ENCODE measurements at regions not wholly inside any gene's neighbourhood (a gene's known extent, or its start where the extent isn't known, plus 50 kb on each side); places are given as distances from the start of the nearest gene placed in this dataset.

GRCh38 chr1:239293350-239294110 is 92.8 kb upstream of the CHRM3 start:
- ChIA-PET CTCF (ENCODE audit: unreplicated experiment) (no interaction called here), POLR2A (no interaction called here)
- no peaks in the 10 kb centered on the region for H3K36me3 ChIP-seq (ENCODE audit: insufficient read depth, low read length)
- H3K9me2 ChIP-seq (ENCODE audit: insufficient read depth, low read length): no peaks in the 10 kb centered on the region
- no peaks in the 10 kb centered on the region for H4K20me1 ChIP-seq (ENCODE audit: insufficient read depth, low read length)
- no peak overlapping the region for H2AFZ ChIP-seq (ENCODE audit: low read length)
- H3K4me3 ChIP-seq (ENCODE audit: low read depth, low read length, poor library complexity, severe bottlenecking): no peak overlapping the region
- no peak overlapping the region for H3K27ac ChIP-seq (ENCODE audit: low read depth, low read length, poor library complexity, severe bottlenecking)
- TF ChIP-seq CTCF (conservative IDR thresholded peaks at IDR 0.05; ENCODE audit: low read length): no peak
- TF ChIP-seq EZH2phosphoT487 (IDR thresholded peaks at IDR 0.05; ENCODE audit: borderline replicate concordance, low read depth, low read length): no peak
- H3K4me2 ChIP-seq (ENCODE audit: low read length): no peak overlapping the region
- no peaks in the 10 kb centered on the region for H3K79me2 ChIP-seq (ENCODE audit: insufficient read depth, low read depth, low read length)
- no TSS peak for BruUV-seq (replicated peaks)
- H3K9me3 ChIP-seq (ENCODE audit: low read length): no peaks in the 10 kb centered on the region
- no peaks in the 10 kb centered on the region for H3K4me1 ChIP-seq (ENCODE audit: insufficient read depth, low read length, poor library complexity, severe bottlenecking)
- intact Hi-C loops (cut with micrococcal nuclease; ENCODE audit: unreplicated experiment): no loop called here
- no peak for DNase-seq (ENCODE audit: low spot score)

GRCh38 chr1:239288820-239289554 is 97.4 kb upstream of the CHRM3 start:
- Histone ChIP-seq H2AFZ (ENCODE audit: low read length) (no peak overlapping the region), H3K9me2 (ENCODE audit: insufficient read depth, low read length) (no peaks in the 10 kb centered on the region), H3K79me2 (ENCODE audit: insufficient read depth, low read depth, low read length) (no peaks in the 10 kb centered on the region), H3K36me3 (ENCODE audit: insufficient read depth, low read length) (no peaks in the 10 kb centered on the region), H3K4me1 (ENCODE audit: insufficient read depth, low read length, poor library complexity, severe bottlenecking) (no peaks in the 10 kb centered on the region), H3K9me3 (ENCODE audit: low read length) (no peaks in the 10 kb centered on the region), H3K27ac (ENCODE audit: low read depth, low read length, poor library complexity, severe bottlenecking) (no peak overlapping the region), H3K4me3 (ENCODE audit: low read depth, low read length, poor library complexity, severe bottlenecking) (no peak overlapping the region), H3K4me2 (ENCODE audit: low read length) (no peak overlapping the region), H4K20me1 (ENCODE audit: insufficient read depth, low read length) (no peaks in the 10 kb centered on the region)
- intact Hi-C loops (cut with micrococcal nuclease; ENCODE audit: unreplicated experiment): no loop called here
- TF ChIP-seq EZH2phosphoT487 (IDR thresholded peaks at IDR 0.05; ENCODE audit: borderline replicate concordance, low read depth, low read length): no peak
- no peak for TF ChIP-seq CTCF (conservative IDR thresholded peaks at IDR 0.05; ENCODE audit: low read length)
- CTCF ChIA-PET (ENCODE audit: unreplicated experiment): no interaction called here
- no peak for DNase-seq (ENCODE audit: low spot score)
- POLR2A ChIA-PET: no interaction called here
- no TSS peak for BruUV-seq (replicated peaks)

GRCh38 chr1:239287296-239287695 is 99.1 kb upstream of the CHRM3 start:
- Histone ChIP-seq H2AFZ (ENCODE audit: low read length) (no peak overlapping the region), H3K4me1 (ENCODE audit: insufficient read depth, low read length, poor library complexity, severe bottlenecking) (no peaks in the 10 kb centered on the region), H4K20me1 (ENCODE audit: insufficient read depth, low read length) (no peaks in the 10 kb centered on the region), H3K9me2 (ENCODE audit: insufficient read depth, low read length) (no peaks in the 10 kb centered on the region), H3K27ac (ENCODE audit: low read depth, low read length, poor library complexity, severe bottlenecking) (no peak overlapping the region), H3K9me3 (ENCODE audit: low read length) (no peaks in the 10 kb centered on the region), H3K36me3 (ENCODE audit: insufficient read depth, low read length) (no peaks in the 10 kb centered on the region), H3K4me3 (ENCODE audit: low read depth, low read length, poor library complexity, severe bottlenecking) (no peak overlapping the region), H3K4me2 (ENCODE audit: low read length) (no peak overlapping the region), H3K79me2 (ENCODE audit: insufficient read depth, low read depth, low read length) (no peaks in the 10 kb centered on the region)
- TF ChIP-seq EZH2phosphoT487 (IDR thresholded peaks at IDR 0.05; ENCODE audit: borderline replicate concordance, low read depth, low read length) (no peak), CTCF (conservative IDR thresholded peaks at IDR 0.05; ENCODE audit: low read length) (no peak)
- CTCF ChIA-PET (ENCODE audit: unreplicated experiment): no interaction called here
- POLR2A ChIA-PET: no interaction called here
- intact Hi-C loops (cut with micrococcal nuclease; ENCODE audit: unreplicated experiment): no loop called here
- BruUV-seq (replicated peaks): no TSS peak
- DNase-seq (ENCODE audit: low spot score): no peak

All from OCI-LY7 (cell line).